ENCODE measurements at regions not wholly inside any gene's neighbourhood (a gene's known extent, or its start where the extent isn't known, plus 50 kb on each side); places are given as distances from the start of the nearest gene placed in this dataset.

DNA sequence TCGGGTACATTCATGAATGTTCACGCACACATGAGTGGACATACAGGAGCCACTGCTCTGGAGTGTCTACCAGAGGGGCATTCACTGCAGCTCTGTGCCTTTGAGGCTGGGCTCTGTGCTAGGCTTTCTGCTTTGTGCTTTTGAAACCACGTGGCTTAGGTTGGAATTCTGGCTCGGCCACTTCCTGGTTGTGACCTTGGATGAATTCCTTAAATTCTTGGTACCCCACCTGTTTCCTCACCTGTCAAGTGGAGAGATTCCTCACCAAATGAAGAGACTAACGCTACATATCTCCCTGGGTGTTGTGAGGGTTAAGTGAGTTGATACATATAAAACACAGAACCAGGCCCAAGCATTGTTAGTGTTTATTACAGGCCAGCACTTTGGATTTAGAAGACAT is 842.8 kb downstream of the VRK1 start:
- TF ChIP-seq, protein P1, sequence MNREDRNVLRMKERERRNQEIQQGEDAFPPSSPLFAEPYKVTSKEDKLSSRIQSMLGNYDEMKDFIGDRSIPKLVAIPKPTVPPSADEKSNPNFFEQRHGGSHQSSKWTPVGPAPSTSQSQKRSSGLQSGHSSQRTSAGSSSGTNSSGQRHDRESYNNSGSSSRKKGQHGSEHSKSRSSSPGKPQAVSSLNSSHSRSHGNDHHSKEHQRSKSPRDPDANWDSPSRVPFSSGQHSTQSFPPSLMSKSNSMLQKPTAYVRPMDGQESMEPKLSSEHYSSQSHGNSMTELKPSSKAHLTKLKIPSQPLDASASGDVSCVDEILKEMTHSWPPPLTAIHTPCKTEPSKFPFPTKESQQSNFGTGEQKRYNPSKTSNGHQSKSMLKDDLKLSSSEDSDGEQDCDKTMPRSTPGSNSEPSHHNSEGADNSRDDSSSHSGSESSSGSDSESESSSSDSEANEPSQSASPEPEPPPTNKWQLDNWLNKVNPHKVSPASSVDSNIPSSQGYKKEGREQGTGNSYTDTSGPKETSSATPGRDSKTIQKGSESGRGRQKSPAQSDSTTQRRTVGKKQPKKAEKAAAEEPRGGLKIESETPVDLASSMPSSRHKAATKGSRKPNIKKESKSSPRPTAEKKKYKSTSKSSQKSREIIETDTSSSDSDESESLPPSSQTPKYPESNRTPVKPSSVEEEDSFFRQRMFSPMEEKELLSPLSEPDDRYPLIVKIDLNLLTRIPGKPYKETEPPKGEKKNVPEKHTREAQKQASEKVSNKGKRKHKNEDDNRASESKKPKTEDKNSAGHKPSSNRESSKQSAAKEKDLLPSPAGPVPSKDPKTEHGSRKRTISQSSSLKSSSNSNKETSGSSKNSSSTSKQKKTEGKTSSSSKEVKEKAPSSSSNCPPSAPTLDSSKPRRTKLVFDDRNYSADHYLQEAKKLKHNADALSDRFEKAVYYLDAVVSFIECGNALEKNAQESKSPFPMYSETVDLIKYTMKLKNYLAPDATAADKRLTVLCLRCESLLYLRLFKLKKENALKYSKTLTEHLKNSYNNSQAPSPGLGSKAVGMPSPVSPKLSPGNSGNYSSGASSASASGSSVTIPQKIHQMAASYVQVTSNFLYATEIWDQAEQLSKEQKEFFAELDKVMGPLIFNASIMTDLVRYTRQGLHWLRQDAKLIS (CRISPR knock-in tag; IDR thresholded peaks at IDR 0.05; ENCODE audit: borderline replicate concordance), result no peak
- TF ChIP-seq ZNF121 (CRISPR knock-in tag; IDR thresholded peaks at IDR 0.05) (no peak), EMX1 (CRISPR knock-in tag; IDR thresholded peaks at IDR 0.05) (no peak)
- TF ChIP-seq, protein P2, sequence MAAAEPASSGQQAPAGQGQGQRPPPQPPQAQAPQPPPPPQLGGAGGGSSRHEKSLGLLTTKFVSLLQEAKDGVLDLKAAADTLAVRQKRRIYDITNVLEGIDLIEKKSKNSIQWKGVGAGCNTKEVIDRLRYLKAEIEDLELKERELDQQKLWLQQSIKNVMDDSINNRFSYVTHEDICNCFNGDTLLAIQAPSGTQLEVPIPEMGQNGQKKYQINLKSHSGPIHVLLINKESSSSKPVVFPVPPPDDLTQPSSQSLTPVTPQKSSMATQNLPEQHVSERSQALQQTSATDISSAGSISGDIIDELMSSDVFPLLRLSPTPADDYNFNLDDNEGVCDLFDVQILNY (CRISPR knock-in tag; IDR thresholded peaks at IDR 0.05), result no peak

All from WTC11 (cell line).